ENCODE measurements at regions not wholly inside any gene's neighbourhood (a gene's known extent, or its start where the extent isn't known, plus 50 kb on each side); places are given as distances from the start of the nearest gene placed in this dataset.

DNA sequence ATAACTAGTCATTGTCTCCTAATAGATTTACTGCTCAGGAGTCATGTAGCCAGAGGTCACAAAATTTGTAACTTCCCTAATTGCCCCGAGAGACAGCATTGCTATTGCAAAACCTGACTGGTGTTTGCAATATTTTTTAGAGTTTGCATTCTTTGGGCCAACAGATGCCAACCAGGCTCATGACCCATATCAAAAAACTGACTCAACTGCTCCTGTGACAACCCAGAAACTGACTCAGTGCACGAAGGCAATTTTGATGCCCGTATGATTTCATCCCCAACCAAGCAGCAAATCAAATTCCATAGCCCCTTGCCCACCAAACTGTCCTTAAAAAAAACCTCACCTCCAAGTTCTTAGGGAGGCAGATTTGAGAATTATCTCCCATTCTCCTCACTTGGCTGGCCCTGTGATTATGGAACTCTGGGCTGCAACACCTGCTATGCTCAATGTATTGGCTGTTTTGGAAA, 951.3 kb downstream of the TSN start:
- no peaks in the 10 kb centered on the region for H3K36me3 ChIP-seq (ENCODE audit: insufficient read depth, low read length)
- H3K9ac ChIP-seq (ENCODE audit: low read length): no peak overlapping the region
- H3K4me1 ChIP-seq (ENCODE audit: insufficient read depth, low read length): no peaks in the 10 kb centered on the region
- no peak overlapping the region for H3K4me2 ChIP-seq (ENCODE audit: low read length)
- no peaks in the 10 kb centered on the region for H4K20me1 ChIP-seq (ENCODE audit: insufficient read depth, low read length)
- no peak for FAIRE-seq
- no peak overlapping the region for H3K4me3 ChIP-seq (ENCODE audit: insufficient read depth, low read depth, low read length)
- DNase-seq (ENCODE audit: low read depth): no peak
- Mint-ChIP-seq H3K4me1 (ENCODE audit: low read depth, unreplicated experiment) (peaks cover 3% of the 10 kb centered on the region), H3K9me3 (ENCODE audit: unreplicated experiment) (no peaks in the 10 kb centered on the region), H3K27me3 (ENCODE audit: low read depth, unreplicated experiment) (no peaks in the 10 kb centered on the region), H3K36me3 (ENCODE audit: low read depth, unreplicated experiment) (no peaks in the 10 kb centered on the region), H3K27ac (ENCODE audit: unreplicated experiment) (no peak overlapping the region), H3K4me3 (ENCODE audit: unreplicated experiment) (no peak overlapping the region)
- H3K27me3 ChIP-seq (ENCODE audit: insufficient read depth, low read length): no peaks in the 10 kb centered on the region
- H3K27ac ChIP-seq (ENCODE audit: low read depth, low read length): no peak overlapping the region
- peaks cover 3% of the 10 kb centered on the region for H3K9me3 ChIP-seq (ENCODE audit: insufficient read depth, low read depth, low read length)
- TF ChIP-seq EZH2 (IDR thresholded peaks at IDR 0.05; ENCODE audit: insufficient read depth, low read length): no peak
- TF ChIP-seq, protein P1, sequence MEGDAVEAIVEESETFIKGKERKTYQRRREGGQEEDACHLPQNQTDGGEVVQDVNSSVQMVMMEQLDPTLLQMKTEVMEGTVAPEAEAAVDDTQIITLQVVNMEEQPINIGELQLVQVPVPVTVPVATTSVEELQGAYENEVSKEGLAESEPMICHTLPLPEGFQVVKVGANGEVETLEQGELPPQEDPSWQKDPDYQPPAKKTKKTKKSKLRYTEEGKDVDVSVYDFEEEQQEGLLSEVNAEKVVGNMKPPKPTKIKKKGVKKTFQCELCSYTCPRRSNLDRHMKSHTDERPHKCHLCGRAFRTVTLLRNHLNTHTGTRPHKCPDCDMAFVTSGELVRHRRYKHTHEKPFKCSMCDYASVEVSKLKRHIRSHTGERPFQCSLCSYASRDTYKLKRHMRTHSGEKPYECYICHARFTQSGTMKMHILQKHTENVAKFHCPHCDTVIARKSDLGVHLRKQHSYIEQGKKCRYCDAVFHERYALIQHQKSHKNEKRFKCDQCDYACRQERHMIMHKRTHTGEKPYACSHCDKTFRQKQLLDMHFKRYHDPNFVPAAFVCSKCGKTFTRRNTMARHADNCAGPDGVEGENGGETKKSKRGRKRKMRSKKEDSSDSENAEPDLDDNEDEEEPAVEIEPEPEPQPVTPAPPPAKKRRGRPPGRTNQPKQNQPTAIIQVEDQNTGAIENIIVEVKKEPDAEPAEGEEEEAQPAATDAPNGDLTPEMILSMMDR (IDR thresholded peaks at IDR 0.05; ENCODE audit: insufficient read depth, low read depth, low read length): no peak
- H3K79me2 ChIP-seq (ENCODE audit: insufficient read depth, low read length): no peaks in the 10 kb centered on the region
- no peak overlapping the region for H2AFZ ChIP-seq (ENCODE audit: low read depth, low read length)

DNA sequence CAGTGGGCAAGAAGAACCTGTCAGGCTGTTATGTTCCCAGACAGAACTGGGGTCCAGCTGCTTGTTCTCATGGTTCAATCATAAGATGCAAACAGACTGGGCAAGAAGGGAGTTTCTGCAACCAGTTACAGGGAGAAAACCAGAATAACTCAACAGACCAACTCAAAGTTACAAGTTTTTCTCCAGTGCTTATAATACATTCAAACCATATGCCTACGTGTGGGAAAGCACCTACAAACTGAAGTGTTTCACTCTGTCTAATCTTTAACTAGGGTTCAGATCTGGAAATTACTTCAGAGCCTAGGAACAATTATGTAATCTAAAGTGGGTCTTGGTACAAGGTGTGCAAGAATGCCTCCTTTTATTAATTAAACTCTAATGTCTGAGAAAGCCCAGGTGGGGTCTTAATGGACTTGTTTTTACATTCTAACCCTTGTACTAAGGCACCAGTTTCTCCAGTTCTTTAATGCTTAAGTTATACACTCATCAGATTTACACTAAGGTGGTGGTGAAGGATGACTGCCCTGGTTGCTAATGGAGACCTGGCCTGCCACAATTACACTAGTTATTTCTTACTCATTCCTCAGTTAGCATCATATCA, 951.9 kb downstream of the TSN start:
- Histone ChIP-seq H3K27me3 (ENCODE audit: insufficient read depth, low read length) (no peaks in the 10 kb centered on the region), H3K27ac (ENCODE audit: low read depth, low read length) (no peak overlapping the region), H3K9ac (ENCODE audit: low read length) (no peak overlapping the region), H3K4me1 (ENCODE audit: insufficient read depth, low read length) (no peaks in the 10 kb centered on the region), H3K4me3 (ENCODE audit: insufficient read depth, low read depth, low read length) (no peak overlapping the region), H3K9me3 (ENCODE audit: insufficient read depth, low read depth, low read length) (peaks cover 3% of the 10 kb centered on the region), H4K20me1 (ENCODE audit: insufficient read depth, low read length) (no peaks in the 10 kb centered on the region), H3K36me3 (ENCODE audit: insufficient read depth, low read length) (no peaks in the 10 kb centered on the region), H3K4me2 (ENCODE audit: low read length) (no peak overlapping the region), H3K79me2 (ENCODE audit: insufficient read depth, low read length) (no peaks in the 10 kb centered on the region), H2AFZ (ENCODE audit: low read depth, low read length) (no peak overlapping the region)
- H3K36me3 Mint-ChIP-seq (ENCODE audit: low read depth, unreplicated experiment): no peaks in the 10 kb centered on the region
- no peak for TF ChIP-seq EZH2 (IDR thresholded peaks at IDR 0.05; ENCODE audit: insufficient read depth, low read length)
- TF ChIP-seq, protein P1 (IDR thresholded peaks at IDR 0.05; ENCODE audit: insufficient read depth, low read depth, low read length): no peak
- H3K9me3 Mint-ChIP-seq (ENCODE audit: unreplicated experiment): peaks cover 2% of the 10 kb centered on the region
- no peak overlapping the region for H3K4me3 Mint-ChIP-seq (ENCODE audit: unreplicated experiment)
- no peak overlapping the region for H3K27ac Mint-ChIP-seq (ENCODE audit: unreplicated experiment)
- DNase-seq (ENCODE audit: low read depth) (no peak), FAIRE-seq (peak; percentile 26)
- H3K27me3 Mint-ChIP-seq (ENCODE audit: low read depth, unreplicated experiment): no peaks in the 10 kb centered on the region
- H3K4me1 Mint-ChIP-seq (ENCODE audit: low read depth, unreplicated experiment): peaks cover 3% of the 10 kb centered on the region

DNA sequence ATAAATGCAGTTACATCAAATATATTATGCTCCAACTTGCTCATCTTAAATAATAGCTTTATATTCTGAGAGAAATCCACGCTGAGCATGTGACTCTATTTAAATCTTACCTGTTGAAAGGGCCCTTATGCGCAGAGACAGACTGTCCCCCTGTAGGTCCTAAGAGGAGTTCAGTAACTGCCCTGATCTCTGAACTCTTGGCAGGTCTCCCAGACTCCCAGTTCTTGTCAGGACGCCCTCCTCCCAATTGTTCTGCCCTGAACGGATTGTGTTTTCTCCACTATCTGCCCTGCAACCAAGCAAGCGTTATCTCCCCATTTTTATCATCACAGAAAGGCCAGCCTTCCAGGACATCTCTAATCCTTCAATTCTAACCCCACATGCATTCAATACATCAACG, 954.6 kb downstream of the TSN start:
- Histone ChIP-seq H3K36me3 (ENCODE audit: insufficient read depth, low read length) (no peaks in the 10 kb centered on the region), H4K20me1 (ENCODE audit: insufficient read depth, low read length) (no peaks in the 10 kb centered on the region), H3K27ac (ENCODE audit: low read depth, low read length) (no peak overlapping the region), H3K9me3 (ENCODE audit: insufficient read depth, low read depth, low read length) (peaks cover 3% of the 10 kb centered on the region), H2AFZ (ENCODE audit: low read depth, low read length) (no peak overlapping the region), H3K4me2 (ENCODE audit: low read length) (no peak overlapping the region), H3K4me1 (ENCODE audit: insufficient read depth, low read length) (no peaks in the 10 kb centered on the region), H3K27me3 (ENCODE audit: insufficient read depth, low read length) (no peaks in the 10 kb centered on the region), H3K79me2 (ENCODE audit: insufficient read depth, low read length) (no peaks in the 10 kb centered on the region), H3K9ac (ENCODE audit: low read length) (no peak overlapping the region), H3K4me3 (ENCODE audit: insufficient read depth, low read depth, low read length) (no peak overlapping the region)
- H3K27ac Mint-ChIP-seq (ENCODE audit: unreplicated experiment): no peak overlapping the region
- H3K4me1 Mint-ChIP-seq (ENCODE audit: low read depth, unreplicated experiment): no peaks in the 10 kb centered on the region
- TF ChIP-seq, protein P1 (IDR thresholded peaks at IDR 0.05; ENCODE audit: insufficient read depth, low read depth, low read length): no peak
- TF ChIP-seq EZH2 (IDR thresholded peaks at IDR 0.05; ENCODE audit: insufficient read depth, low read length): no peak
- H3K4me3 Mint-ChIP-seq (ENCODE audit: unreplicated experiment): no peak overlapping the region
- peaks cover 10% of the 10 kb centered on the region for H3K9me3 Mint-ChIP-seq (ENCODE audit: unreplicated experiment)
- H3K36me3 Mint-ChIP-seq (ENCODE audit: low read depth, unreplicated experiment): no peaks in the 10 kb centered on the region
- DNase-seq (ENCODE audit: low read depth) (no peak), FAIRE-seq (no peak)
- no peaks in the 10 kb centered on the region for H3K27me3 Mint-ChIP-seq (ENCODE audit: low read depth, unreplicated experiment)
